Fibroblast of villous mesenchyme (primary cell): ENCODE measurements at regions not wholly inside any gene's neighbourhood (a gene's known extent, or its start where the extent isn't known, plus 50 kb on each side); places are given as distances from the start of the nearest gene placed in this dataset.

Experiments
- DNase-seq: peaks from one replicate; pipeline ENCODE4 v3.0.0-alpha.2; 2010; ENCODE audit warnings: low read depth
- H3K4me3 ChIP-seq: 2 replicates; pipeline ENCODE4 v1.5.1; 2011; ENCODE audit warnings: low read depth, mild to moderate bottlenecking, low read length
- TF ChIP-seq, protein P1 (sequence below): IDR thresholded peaks from 2 replicates; pipeline ENCODE4 v1.5.1; 2012; ENCODE audit warnings: low read depth, mild to moderate bottlenecking, low read length; ENCODE audit not compliant: insufficient read depth

GRCh38 chr7:46071076-46071475 lies 150.0 kb upstream of the IGFBP3 start:
- DNase-seq: peak; percentile 37
- TF ChIP-seq, protein P1, sequence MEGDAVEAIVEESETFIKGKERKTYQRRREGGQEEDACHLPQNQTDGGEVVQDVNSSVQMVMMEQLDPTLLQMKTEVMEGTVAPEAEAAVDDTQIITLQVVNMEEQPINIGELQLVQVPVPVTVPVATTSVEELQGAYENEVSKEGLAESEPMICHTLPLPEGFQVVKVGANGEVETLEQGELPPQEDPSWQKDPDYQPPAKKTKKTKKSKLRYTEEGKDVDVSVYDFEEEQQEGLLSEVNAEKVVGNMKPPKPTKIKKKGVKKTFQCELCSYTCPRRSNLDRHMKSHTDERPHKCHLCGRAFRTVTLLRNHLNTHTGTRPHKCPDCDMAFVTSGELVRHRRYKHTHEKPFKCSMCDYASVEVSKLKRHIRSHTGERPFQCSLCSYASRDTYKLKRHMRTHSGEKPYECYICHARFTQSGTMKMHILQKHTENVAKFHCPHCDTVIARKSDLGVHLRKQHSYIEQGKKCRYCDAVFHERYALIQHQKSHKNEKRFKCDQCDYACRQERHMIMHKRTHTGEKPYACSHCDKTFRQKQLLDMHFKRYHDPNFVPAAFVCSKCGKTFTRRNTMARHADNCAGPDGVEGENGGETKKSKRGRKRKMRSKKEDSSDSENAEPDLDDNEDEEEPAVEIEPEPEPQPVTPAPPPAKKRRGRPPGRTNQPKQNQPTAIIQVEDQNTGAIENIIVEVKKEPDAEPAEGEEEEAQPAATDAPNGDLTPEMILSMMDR: no peak

GRCh38 chr7:46068159-46068558 lies 147.1 kb upstream of the IGFBP3 start:
- no peak overlapping the region for H3K4me3 ChIP-seq
- TF ChIP-seq, protein P1: no peak
- DNase-seq: no peak

More at GRCh38 chr7:46071076-46071475, 150.0 kb upstream of the IGFBP3 start:
- H3K4me3 ChIP-seq: no peak overlapping the region

GRCh38 chr7:46059308-46060020 lies 138.4 kb upstream of the IGFBP3 start:
- TF ChIP-seq, protein P1: no peak
- DNase-seq: no peak
- no peak overlapping the region for H3K4me3 ChIP-seq

DNA sequence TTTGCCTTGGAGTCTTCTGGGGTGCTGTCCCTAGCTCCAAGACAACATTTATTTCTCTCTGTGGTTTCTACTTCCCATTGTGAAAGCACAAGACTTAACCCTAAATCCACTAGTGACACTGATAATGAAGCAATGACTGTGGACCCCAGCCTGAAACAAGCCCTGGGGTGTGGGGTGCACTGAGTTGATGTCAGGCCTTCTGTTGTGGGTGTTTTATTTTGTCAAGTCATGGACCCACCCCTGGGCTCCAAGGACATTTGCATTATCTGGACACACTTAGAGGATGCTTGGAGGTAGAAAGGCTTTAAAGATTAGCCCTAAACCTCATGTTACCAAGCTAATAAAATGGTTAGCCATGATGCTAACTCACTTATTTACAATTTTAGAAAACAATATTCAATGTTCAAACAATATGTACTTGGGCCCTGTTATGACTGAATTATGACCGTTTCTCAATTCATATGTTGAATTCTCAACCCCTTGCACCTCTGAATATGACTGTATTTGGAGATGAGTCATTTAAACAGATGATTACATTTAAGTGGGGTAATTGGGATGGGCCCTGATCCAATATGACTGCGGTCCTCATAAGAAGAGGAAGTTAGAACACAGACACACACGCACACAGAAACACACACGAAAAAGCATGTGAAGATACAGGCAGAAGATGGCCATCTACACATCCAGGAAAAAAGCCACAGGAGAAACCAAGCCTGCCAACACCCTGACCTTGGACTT lies 137.2 kb upstream of the IGFBP3 start:
- TF ChIP-seq, protein P1: no peak
- no peak overlapping the region for H3K4me3 ChIP-seq
- DNase-seq: no peak

- no peak overlapping the region for H3K4me3 ChIP-seq
- TF ChIP-seq, protein P1: no peak
- DNase-seq: no peak
Observed at GRCh38 chr7:46054915-46055314, 133.8 kb upstream of the IGFBP3 start.

DNA sequence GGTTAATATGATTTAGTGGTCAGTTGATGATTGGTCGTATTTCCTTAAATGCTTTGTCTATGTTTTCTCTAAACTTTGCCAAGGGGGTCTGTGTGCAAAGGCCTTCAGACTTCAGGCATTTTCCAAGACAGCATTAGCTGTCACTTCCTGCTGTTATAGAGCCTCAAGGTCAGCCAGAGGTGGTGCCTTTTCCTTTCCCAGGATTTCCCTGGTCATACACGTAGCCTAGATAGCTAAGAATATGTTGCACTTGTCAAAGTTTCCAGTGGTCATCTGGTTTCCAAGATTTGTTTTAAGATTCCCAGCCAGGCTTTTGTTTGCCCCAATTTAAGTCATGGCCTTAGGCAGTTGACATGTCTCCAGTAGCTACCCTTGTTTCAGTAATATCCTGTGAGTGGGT lies 133.2 kb upstream of the IGFBP3 start:
- H3K4me3 ChIP-seq: no peak overlapping the region
- no peak for DNase-seq
- TF ChIP-seq, protein P1: no peak
